NCI-H69 (cell line): ENCODE measurements at regions not wholly inside any gene's neighbourhood (a gene's known extent, or its start where the extent isn't known, plus 50 kb on each side); places are given as distances from the start of the nearest gene placed in this dataset.

Experiments used
- DNase-seq: peaks from one replicate; lab custom pipeline; 2025; lab: John Stamatoyannopoulos, UW

- peak; percentile 81 for DNase-seq
Observed at GRCh38 chr3:135310317-135310716, 515.3 kb downstream of the EPHB1 start.

DNA sequence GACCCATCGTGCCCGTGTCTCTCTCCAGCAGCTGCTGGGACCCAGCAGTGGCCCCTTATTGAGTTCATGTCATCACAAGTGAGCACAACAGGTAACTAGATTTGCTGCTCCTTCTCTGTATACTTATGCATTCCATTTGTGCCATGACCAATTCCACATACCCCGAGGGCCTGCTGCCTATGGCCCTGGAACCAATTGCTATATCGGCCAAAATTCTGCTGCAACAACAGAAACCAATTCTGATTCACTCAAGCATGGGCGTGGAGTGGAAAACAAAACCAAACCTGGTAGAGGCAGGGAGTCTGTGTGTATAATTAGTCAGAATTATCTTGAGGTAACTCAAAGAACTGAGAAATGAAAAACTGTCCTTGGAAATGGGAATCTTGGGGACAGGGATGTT is 516.6 kb downstream of the EPHB1 start:
- DNase-seq: peak; percentile 61

GRCh38 chr3:135314237-135314636 is 519.2 kb downstream of the EPHB1 start:
- no peak for DNase-seq

GRCh38 chr3:135324301-135324700 is 529.2 kb downstream of the EPHB1 start:
- no peak for DNase-seq

DNA sequence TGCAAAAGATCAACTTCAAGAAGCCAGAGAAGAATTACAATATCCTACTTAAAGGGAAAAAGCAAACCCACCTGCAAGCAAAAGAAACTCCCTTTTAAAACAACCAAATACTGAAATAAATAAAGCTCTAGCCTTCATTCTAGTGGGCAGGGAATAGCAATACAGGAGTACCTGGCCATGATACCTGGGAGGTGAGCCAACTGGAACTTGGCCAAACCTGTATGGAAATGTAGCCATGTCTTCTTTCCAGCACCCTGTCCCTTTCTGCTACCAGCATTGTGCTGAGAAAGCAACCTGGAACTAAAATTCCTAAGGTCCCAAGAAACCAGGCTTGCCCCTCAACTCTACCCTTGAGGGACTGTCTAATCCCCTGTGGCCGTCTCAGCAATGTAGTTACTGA is 530.0 kb downstream of the EPHB1 start:
- peak; percentile 78 for DNase-seq

DNA sequence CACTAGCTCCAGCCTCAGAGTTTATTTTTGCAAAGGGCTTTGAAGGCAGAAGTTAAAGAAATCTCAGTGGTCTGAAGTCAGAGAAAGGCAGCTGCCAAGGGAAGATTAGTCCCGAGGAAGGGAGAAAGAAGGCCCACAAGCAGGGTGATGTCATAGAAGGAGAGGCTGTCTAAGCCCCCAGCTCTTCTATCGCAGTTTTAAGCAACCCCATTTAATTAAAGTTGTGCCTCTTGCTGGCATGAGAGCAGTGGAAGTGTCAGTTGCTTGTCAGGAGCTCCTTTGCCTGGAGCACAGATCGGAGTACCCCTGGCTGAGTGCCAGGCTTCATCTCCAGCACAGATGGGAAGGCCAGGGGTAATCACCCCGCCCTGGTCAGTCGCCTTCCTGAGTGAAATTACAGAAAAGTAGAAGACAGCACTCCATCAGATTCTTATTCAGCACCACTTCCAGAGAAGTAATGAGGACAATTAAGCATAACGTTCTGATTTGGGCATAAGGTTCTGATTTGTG is 530.7 kb downstream of the EPHB1 start:
- peak; percentile 85 for DNase-seq

DNA sequence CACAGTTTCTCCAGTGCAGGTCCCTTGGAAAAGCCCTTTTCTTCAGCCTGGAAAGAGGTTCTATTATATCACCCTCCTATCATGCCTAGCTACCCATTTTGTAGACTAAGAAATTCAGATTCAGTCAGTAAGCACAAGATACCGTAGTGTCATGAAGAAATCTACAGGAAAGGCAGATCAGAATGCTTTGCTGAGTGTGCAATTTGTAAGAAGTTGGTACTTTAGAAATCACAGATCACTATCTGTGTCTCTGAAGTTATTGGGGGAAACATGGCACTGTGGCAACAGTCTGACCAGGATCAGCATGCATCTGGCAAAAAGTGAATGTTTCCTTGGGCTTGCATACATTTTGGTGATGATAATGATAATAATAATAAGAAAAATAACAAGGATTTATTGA is 531.8 kb downstream of the EPHB1 start:
- no peak for DNase-seq

DNA sequence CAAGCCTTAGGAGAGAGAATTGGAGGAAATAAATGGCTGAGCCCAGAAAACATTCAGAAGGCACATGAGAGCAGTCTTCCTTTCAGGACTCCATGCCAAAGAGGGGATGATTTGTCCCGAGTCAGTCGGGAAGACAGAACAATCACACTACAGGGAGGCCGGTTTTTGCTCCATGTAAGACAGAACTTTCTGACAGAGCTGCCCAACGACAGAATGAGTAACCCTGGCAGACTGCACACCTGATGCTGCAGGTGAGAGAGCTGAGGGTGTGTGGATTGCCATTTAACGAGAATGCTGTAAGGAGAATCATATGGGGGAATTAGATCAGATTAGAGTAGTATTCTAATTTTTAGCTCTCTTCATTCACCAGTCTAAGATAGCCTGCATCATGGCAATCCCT is 533.0 kb downstream of the EPHB1 start:
- DNase-seq: no peak

- peak; percentile 32 for DNase-seq
Observed at GRCh38 chr3:135329479-135329878, 534.4 kb downstream of the EPHB1 start.

DNA sequence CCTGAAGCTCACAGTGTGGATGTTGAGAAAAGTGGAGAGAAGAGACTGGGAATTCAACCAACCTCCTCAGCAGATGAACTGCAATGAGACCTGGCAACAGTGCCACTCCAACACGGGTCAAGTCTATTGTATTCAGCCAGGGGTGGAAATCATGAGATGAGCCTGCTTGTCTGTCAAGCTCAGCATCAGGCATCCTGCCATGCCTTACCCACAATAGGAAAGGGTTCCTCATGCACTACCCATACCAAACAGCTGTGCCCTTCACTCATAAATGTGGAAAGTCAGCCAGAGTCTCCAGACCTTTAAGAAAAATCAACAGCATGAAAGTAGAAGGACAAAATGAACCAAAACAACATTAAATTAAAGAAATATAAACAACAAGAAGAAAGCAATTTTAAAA is 542.1 kb downstream of the EPHB1 start:
- no peak for DNase-seq

- DNase-seq: no peak
Observed at GRCh38 chr3:135348690-135349089, 553.6 kb downstream of the EPHB1 start.

- no peak for DNase-seq
Observed at GRCh38 chr3:135349254-135349948, 554.3 kb downstream of the EPHB1 start.

DNA sequence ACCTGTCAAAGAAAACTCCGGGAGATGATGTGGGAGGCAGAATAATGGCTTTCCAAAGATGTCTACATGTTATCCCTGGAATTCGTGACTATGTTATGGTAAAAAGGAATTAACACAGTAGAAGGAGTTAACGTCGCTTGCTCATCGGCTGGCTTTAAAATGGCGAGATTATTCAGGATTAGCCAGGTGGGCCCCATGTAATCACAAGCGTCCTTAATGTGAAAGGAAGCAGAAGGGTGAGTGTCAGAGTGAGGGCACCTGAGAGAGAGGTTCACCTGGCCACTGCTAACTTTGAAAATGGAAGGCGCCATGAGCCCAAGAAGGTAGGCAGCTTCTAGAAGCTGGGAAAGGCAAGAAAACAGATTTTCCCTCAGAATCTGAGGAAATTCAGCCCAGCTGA is 557.2 kb downstream of the EPHB1 start:
- no peak for DNase-seq

DNA sequence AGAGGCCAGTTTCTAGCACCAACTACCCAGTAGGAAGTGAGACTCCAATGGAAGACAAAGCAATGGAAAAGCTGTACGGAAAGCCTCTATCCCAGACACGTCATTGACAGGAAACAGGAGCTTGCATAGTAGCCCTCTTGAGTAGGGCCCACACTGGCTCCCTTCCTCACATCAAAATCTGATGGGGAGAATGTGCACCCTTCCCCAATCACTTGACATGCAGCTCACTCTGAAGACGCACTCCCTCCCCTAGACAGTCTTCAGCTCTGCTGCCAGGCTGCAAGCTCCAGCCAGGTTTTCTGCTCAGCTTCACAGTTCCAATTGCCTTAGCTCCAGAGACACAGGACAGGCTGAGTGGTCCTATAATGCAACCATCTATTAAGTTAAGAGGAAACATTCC is 567.8 kb downstream of the EPHB1 start:
- no peak for DNase-seq

- no peak for DNase-seq
Observed at GRCh38 chr3:135364676-135365075, 569.6 kb downstream of the EPHB1 start.

DNA sequence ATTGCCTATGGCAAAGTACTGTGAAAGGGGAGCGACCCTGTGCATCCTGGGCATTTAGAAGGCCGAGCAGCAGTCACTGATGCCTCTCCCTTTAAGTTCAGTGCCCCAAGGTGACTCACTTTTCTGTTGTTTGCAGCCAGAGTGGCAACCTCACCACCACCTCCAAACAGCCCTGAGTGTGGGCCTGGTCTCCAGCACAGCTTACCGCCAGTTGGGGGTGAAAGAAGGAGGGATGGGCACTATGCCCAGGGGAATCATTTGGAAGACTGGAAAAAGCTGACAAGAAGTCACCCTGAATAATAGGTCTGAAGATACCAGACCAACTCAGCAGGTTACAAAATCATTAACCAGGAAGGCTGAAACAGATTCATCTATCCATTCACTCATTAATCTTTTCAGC is 571.8 kb downstream of the EPHB1 start:
- no peak for DNase-seq

GRCh38 chr3:135368316-135368715 is 573.3 kb downstream of the EPHB1 start:
- DNase-seq: no peak

DNA sequence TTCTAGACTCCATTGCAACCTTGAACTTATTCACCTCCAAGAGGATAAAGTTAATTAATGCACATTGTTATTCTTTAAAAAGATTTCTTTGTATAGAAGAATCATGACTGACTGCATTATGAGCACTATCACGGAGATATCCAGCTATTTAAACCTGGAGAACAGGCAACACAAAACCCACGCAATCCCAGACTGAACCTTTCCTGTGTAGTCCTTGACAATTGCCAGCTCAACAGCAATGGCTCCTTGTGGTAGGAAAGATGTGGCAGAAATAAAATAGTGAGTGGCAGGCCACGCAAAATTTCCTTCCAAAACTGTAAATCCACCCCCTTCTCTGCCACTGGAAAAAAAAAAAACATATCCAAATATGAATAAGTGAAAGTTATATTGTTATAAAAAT is 573.7 kb downstream of the EPHB1 start:
- no peak for DNase-seq

GRCh38 chr3:135374571-135374970 is 579.5 kb downstream of the EPHB1 start:
- DNase-seq: no peak

DNA sequence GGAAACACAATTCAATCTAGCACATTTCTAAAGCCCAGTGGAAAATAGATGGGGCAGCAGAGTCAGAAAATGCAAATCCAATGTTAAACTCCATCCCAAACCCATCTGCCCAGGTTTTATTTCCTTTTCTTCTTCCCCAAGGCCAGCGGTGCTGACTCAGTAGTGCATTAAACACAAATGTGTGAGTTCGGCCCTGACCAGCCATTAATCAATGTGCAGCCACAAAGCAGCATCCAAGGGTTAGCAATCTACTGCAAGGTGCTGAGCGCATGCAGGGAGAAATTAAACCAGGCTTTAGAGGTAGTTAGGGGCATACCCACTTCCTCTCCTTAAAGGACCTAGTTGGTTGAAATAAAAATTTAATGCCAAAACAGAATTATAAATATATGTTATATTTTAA is 583.3 kb upstream of the PPP2R3A start:
- no peak for DNase-seq

- DNase-seq: no peak
Observed at GRCh38 chr3:135382621-135383020, 582.9 kb upstream of the PPP2R3A start.

DNA sequence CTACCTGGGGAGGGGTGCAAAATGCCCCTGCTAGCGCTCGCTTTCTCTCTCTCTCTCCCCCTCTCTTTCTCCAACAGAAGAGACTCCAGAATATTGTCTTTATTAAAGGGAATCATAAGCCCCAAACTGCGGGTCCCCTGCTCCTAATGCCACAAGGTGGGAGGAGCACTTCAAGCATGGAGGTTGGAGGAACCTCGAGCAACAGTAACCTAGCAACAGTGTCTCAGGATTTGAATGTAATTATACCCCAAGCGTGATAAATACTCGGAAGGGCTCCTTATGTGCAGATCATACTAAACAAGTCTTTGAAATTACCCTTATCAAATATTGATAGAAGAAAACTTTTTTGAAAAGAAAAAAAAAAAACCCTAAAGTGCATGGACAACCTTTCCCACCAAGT is 582.2 kb upstream of the PPP2R3A start:
- DNase-seq: peak; percentile 2

DNA sequence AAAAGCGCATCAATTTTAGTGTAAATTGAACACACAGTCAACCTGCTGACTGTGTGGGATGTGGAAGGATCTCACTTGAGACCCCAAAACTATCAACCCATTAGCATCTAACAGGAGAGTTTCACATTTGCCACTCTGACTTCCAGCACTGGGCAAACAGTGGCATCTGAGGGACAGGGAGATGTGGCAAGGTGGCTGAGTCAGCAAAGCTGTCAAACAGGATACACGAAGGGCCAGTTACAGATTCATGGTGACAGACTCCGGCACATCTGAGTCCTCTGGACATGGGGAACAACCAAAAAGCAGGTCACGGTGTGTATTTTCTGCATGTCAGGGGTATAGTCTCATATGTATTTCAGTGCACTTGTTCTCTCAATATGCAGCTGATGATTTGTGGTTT is 573.4 kb upstream of the PPP2R3A start:
- no peak for DNase-seq

DNA sequence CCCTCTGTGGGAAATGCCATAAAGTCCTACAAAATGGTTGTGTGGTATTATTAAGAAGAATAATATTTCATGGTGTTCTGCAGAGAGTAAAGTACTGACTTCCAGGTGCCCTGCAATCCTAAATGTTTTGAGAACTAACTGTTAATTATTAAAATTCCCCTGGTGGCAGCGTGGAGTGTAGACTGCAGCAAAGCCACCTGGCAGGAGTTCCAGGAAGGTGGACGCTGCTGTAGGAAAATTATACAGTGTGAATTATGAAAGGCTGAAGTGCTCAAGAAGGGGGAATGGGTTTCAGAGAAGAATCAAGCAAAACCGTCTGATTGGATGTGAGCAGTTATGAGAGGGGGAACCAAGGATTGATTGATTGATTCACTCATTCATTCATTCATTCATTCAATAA is 572.4 kb upstream of the PPP2R3A start:
- DNase-seq: no peak
